ENCODE measurements at regions not wholly inside any gene's neighbourhood (a gene's known extent, or its start where the extent isn't known, plus 50 kb on each side); places are given as distances from the start of the nearest gene placed in this dataset.

DNA sequence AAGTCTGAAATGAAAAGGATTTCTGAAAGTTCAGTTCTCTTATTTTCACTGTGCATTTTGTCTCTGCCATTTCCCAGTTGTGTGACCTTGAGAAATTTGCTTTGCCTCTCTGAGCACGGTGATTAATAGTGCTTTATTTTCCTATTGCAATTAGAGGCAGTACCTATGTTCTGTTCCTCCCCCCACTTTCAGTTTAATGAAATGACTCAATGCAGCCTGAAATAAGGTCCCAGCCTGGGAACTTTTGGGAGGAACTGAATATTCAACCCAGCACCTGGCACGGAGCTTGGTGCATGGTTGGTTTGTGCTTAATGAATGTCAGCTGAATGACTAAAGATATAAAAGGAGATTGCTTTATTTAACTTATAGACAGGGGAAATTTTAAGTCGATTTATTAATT lies 352.6 kb downstream of the PDCD6IP start:
- DNase-seq (ENCODE audit: low read depth in 1 of 2, low spot score in 1 of 2), result no peak
- Histone ChIP-seq H3K27ac (replicated peaks) (no peak overlapping the region), H3K27me3 (ENCODE audit: insufficient read depth, poor library complexity, severe bottlenecking) (no peaks in the 10 kb centered on the region), H3K4me3 (replicated peaks; ENCODE audit: insufficient read depth, low read length) (no peak overlapping the region)
- TF ChIP-seq SPI1 (IDR thresholded peaks at IDR 0.05; ENCODE audit: borderline replicate concordance, low read depth) (no peak), POLR2AphosphoS5 (IDR thresholded peaks at IDR 0.05; ENCODE audit: low read depth) (no peak), REST (IDR thresholded peaks at IDR 0.05; ENCODE audit: insufficient replicate concordance, low read depth) (no peak), GABPA (IDR thresholded peaks at IDR 0.05; ENCODE audit: low read depth) (no peak)
- TF ChIP-seq, protein P1, sequence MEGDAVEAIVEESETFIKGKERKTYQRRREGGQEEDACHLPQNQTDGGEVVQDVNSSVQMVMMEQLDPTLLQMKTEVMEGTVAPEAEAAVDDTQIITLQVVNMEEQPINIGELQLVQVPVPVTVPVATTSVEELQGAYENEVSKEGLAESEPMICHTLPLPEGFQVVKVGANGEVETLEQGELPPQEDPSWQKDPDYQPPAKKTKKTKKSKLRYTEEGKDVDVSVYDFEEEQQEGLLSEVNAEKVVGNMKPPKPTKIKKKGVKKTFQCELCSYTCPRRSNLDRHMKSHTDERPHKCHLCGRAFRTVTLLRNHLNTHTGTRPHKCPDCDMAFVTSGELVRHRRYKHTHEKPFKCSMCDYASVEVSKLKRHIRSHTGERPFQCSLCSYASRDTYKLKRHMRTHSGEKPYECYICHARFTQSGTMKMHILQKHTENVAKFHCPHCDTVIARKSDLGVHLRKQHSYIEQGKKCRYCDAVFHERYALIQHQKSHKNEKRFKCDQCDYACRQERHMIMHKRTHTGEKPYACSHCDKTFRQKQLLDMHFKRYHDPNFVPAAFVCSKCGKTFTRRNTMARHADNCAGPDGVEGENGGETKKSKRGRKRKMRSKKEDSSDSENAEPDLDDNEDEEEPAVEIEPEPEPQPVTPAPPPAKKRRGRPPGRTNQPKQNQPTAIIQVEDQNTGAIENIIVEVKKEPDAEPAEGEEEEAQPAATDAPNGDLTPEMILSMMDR (IDR thresholded peaks at IDR 0.05; ENCODE audit: insufficient read depth, low read length), result no peak

- no peak for DNase-seq (ENCODE audit: low read depth in 1 of 2, low spot score in 1 of 2)
- no peak overlapping the region for H3K27ac ChIP-seq (replicated peaks)
- H3K4me3 ChIP-seq (replicated peaks; ENCODE audit: insufficient read depth, low read length), result no peak overlapping the region
- TF ChIP-seq GABPA (IDR thresholded peaks at IDR 0.05; ENCODE audit: low read depth), result no peak
- no peak for TF ChIP-seq REST (IDR thresholded peaks at IDR 0.05; ENCODE audit: insufficient replicate concordance, low read depth)
- TF ChIP-seq POLR2AphosphoS5 (IDR thresholded peaks at IDR 0.05; ENCODE audit: low read depth), result no peak
- TF ChIP-seq, protein P1 (IDR thresholded peaks at IDR 0.05; ENCODE audit: insufficient read depth, low read length), result no peak
- no peak for TF ChIP-seq SPI1 (IDR thresholded peaks at IDR 0.05; ENCODE audit: borderline replicate concordance, low read depth)
- H3K27me3 ChIP-seq (ENCODE audit: insufficient read depth, poor library complexity, severe bottlenecking), result no peaks in the 10 kb centered on the region
Measured at GRCh38 chr3:34152656-34153055, 354.2 kb downstream of the PDCD6IP start.

- no peaks in the 10 kb centered on the region for H3K27me3 ChIP-seq (ENCODE audit: insufficient read depth, poor library complexity, severe bottlenecking)
- TF ChIP-seq POLR2AphosphoS5 (IDR thresholded peaks at IDR 0.05; ENCODE audit: low read depth) (no peak), GABPA (IDR thresholded peaks at IDR 0.05; ENCODE audit: low read depth) (no peak), SPI1 (IDR thresholded peaks at IDR 0.05; ENCODE audit: borderline replicate concordance, low read depth) (no peak), REST (IDR thresholded peaks at IDR 0.05; ENCODE audit: insufficient replicate concordance, low read depth) (no peak)
- TF ChIP-seq, protein P1 (IDR thresholded peaks at IDR 0.05; ENCODE audit: insufficient read depth, low read length), result no peak
- DNase-seq (ENCODE audit: low read depth in 1 of 2, low spot score in 1 of 2), result no peak
Measured at GRCh38 chr3:34155108-34155507, 356.7 kb downstream of the PDCD6IP start.

More at GRCh38 chr3:34155108-34155507, 356.7 kb downstream of the PDCD6IP start:
- Histone ChIP-seq H3K27ac (replicated peaks) (no peak overlapping the region), H3K4me3 (replicated peaks; ENCODE audit: insufficient read depth, low read length) (no peak overlapping the region)

Measured in HL-60 (cell line).